Heart left ventricle (tissue), 13 donors: ENCODE measurements at regions not wholly inside any gene's neighbourhood (a gene's known extent, or its start where the extent isn't known, plus 50 kb on each side); places are given as distances from the start of the nearest gene placed in this dataset.
"Not testable (repeated sequence)": the region's sequence is repeated elsewhere in the genome, so short reads cannot be mapped to it uniquely, and the experiment has no call there.

ENCODE experiments used
- POLR2A ChIP-seq, 2 donors: fragments of 450-650 bp; IDR thresholded peaks; one replicate each; pipeline ENCODE4 v1.6.1; 2017; ENCODE audit warnings: antibody characterized with exemption in 2 of 2, mild to moderate bottlenecking in 2 of 2, moderate library complexity in 2 of 2
- TF ChIP-seq, protein P1 (sequence below), 12 donors: fragments of 200-600 bp; sonication (generic) in 4 of 12; IDR thresholded peaks; one replicate each; pipeline versions ENCODE4 v1.5.0 to v1.8.0; 2018 to 2022; ENCODE audit warnings: antibody characterized with exemption in 12 of 12, mild to moderate bottlenecking in 5 of 12
- donor health status: ischemic (EF 13 %, LVEDD 7.1; RV severe dilation, severe dysfunction).
- donor health status: DM: no; HTN: yes; CAD: no.
- donor health status: DM: no; HTN: no; CAD: no.
- donor health status: ischemic (EF 25% LVEDD 6.9; RV normal size, moderate dysfunction).
- donor health status: ischemic (EF 25% LVEDD 5.7; RV mildly dilated, moderate dysfunction).
- donor health status: ischemic (EF 35%, LVEDD 5.7; RV mildly dilated, moderate dysfunction).
- donor health status: nonischemic (EF 11% LVEDD 7.7; RV severe dilation, severe dysfunction).
- donor health status: DM: yes; HTN: yes; CAD: no.
- donor health status: PGD.
- donor health status: ischemic (EF 29% LVEDD 5.4; RV normal size, mild dysfunction).
- donor health status: nonischemic (EF 23%, LVEDD 6.1; RV moderate dilation, normal function).

DNA sequence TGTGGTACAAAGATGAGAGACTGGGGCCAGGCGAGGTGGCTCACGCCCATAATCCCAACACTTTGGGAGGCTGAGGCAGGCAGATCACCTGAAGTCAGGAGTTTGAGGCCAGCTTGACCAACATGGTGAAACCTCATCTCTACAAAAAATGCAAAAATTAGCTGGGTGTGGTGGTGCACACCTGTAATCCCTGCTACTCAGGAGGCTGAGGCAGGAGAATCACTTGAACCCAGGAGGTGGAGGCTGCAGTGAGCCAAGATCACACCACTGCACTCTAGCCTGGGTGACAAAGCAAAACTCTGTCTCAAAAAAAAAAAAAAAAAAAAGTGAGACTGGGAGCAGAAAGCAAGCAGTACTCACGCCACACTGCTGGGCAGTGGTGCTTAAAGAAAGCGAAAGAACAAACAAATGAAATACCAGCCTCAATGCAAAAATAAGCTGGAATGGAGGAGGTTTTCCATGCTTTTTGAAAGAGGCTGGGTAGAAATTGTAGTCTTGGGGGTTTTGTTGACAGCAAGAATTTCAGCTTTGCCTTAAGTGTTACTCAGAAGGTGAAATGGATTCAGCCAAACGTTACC is 112.9 kb upstream of the ENPP6 start:
- TF ChIP-seq, protein P1, sequence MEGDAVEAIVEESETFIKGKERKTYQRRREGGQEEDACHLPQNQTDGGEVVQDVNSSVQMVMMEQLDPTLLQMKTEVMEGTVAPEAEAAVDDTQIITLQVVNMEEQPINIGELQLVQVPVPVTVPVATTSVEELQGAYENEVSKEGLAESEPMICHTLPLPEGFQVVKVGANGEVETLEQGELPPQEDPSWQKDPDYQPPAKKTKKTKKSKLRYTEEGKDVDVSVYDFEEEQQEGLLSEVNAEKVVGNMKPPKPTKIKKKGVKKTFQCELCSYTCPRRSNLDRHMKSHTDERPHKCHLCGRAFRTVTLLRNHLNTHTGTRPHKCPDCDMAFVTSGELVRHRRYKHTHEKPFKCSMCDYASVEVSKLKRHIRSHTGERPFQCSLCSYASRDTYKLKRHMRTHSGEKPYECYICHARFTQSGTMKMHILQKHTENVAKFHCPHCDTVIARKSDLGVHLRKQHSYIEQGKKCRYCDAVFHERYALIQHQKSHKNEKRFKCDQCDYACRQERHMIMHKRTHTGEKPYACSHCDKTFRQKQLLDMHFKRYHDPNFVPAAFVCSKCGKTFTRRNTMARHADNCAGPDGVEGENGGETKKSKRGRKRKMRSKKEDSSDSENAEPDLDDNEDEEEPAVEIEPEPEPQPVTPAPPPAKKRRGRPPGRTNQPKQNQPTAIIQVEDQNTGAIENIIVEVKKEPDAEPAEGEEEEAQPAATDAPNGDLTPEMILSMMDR (IDR thresholded peaks at IDR 0.05), result not testable (repeated sequence)
- TF ChIP-seq POLR2A (IDR thresholded peaks at IDR 0.05), result not testable (repeated sequence)
